GM21576 (cell line): ENCODE measurements at regions not wholly inside any gene's neighbourhood (a gene's known extent, or its start where the extent isn't known, plus 50 kb on each side); places are given as distances from the start of the nearest gene placed in this dataset.
A peak's percentile ranks its signal among the peaks of the same experiment; 100 is the strongest.

Source experiments
- ATAC-seq: cut with Tn5 transposase; IDR thresholded peaks from one replicate; pipeline ENCODE4 v1.9.1; 2021; ENCODE audit warnings: mild to moderate bottlenecking, moderate library complexity; ENCODE audit not compliant: unreplicated experiment

DNA sequence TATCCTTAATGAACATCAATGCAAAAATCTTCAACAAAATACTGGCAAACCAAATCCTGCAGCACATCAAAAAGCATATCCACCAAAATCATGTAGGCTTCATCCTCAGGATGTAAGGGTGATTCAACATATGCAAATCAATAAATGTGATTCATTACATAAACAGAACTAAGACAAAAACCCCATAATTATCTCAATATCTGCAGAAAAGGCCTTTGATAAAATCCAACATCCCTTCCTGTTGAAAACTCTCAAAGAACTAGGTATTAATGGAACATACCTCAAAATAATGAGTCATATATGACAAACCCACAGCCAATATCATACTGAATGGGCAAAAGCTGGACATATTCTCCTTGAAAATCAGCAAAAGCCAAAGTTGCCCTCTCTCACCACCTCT lies 54.6 kb upstream of the DEPDC1 start:
- no peak for ATAC-seq

DNA sequence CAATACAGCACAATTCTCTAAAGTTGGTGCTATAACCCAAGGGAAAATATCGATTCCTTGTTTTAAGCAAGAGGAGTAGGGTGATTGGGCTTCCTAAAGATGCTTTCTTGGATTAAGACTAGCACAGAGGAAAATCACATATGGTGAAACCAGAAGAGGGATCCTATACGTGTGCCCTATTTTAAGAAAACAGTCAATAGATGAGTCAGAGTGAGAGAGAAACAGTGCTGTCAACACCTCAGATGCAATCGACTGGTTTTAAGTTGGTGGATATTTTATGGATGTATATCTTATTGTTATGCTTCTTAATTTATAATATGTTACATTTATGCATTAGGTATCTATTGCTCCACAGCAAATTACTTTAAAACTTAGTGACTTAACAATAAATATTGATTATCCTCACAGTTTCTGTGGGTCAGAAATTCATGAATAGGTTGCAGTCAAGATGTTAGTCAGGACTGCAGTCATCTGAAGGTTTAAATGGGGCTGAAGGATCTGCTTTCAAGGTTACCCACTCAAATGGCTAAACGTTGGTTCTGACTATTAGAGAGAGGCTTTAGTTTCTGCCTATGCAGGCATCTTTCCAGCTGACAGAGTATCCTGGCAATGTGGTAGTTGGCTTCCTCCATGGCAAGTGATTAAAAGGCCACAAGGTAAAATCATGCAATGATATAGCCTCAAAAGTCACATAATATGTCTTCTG lies 61.6 kb upstream of the DEPDC1 start:
- peak; percentile 75 for ATAC-seq

DNA sequence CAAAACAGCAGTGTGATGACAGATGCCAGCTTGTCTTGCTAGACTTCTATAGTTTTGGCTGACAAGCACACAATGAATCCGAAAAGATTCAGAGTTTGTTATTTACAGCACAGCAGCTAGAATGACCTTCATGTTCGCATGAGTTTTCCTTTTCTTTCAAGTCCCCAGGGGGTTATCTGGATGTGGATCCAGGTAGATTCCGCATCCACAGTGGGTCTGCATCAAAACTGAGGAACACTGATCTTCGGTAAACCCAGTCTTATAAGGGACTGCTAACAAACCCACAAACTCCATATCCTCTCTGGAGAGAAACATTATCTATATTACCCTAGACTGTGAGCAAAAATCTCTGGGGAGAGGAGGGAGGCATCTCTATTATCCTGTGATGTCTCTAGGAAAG lies 69.0 kb upstream of the DEPDC1 start:
- ATAC-seq = no peak

DNA sequence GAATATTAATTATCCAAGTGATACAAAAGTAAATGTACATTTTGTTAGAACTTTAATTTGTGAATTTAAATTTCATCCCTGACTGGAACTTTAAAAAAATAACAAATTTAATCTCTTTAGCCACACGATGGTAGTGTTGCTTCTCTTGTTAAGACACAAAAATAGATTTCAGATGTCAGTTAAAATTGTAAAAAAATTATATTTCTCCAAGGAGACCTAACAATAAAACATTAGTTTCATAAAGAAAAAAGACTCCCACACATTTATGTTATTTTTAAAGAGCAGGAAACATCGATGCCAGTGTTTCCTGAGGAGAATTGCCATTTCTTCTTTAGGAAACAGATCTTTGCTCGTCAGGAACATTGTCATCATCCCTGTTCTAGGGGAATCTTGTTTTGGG lies 74.0 kb upstream of the DEPDC1 start:
- no peak for ATAC-seq

DNA sequence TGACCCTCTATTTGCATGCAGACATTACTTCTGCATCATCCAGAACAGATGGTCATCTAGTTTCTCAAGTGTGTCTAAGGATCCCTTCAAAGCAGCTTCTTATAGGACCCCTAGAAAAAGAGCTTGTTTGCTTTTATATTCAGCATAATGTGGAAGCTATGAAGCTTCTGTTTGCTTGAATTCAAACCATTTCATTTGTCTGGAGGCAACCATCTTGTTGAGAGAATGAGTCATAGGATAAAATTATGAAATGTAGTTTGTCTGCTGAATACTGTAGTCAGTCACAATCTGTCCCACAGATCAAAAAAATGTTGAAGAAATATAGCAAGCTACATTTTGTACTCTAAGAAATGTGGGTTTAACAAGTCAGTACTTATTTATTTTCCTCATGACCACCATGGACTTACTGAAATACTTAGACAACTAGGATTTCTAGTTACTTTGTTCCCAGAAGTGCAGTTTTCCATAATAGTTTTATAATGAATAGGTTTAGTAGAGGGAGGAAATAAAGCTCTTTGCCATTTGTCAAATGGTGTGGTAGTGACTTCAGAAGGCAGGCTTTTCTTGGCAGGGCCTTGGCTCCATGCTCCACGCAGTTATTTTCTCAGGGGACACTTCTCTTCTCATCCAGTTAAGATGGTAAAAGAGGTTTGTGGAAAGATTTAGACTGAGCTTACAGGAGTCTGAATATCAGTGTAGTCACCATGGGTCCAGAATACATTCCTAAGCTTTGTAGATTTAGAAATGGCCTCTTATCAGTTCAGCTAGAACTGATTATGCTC lies 74.8 kb upstream of the DEPDC1 start:
- no peak for ATAC-seq

DNA sequence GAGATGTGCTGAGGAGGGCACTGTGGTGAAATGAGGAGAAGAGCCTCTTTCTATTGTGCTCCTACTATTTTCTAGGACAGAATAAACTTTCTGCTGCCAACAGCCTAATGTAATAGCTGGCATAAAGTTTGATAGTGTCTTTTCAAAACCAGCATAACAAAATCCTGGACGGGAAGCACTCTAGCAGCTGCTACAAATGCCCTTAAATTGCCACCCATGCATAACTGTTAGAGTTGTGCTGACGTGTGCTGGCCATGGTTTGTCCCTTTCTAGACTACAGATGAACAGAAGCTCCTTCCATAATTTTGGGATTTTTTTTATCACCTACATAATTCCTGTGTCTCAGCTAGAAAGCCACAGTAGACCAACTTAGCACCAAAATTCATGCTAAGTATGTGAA lies 88.5 kb upstream of the DEPDC1 start:
- no peak for ATAC-seq

DNA sequence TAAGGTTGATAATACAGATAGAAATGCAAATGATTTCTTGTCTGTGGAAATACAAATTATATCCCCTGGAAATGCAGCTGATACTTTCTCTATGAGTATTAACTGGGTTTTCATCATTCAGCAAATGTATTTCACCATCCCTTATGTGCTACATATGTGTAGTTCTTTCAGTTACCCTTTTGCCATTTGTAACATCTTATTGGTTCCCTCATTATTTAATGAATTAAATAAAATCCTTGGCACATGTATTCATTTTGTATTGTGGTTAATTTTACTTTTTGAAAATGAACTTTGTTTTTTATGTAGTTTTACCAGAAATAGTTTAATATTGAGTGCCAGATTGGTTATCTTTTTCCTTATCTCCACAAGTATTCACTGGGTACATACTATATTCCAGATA lies 89.9 kb upstream of the DEPDC1 start:
- ATAC-seq = no peak

DNA sequence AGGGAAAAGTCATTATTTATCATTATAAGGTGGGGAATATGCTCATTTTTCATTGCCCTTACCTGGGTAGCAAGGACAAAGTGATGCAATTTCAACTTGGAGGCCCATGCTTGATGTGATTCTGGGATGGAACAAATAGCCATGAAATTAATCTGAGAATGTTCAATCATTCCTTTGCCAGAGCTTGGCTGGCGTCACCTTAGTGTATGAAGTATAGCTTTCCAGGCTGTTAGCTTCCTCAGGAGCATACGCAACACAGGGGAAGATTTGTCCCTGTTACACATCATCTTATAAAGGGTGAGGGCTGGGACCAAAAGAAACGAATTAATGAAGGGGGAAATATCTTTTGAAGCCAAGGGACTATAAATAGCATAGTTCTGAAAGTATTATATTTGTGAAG lies 91.4 kb upstream of the DEPDC1 start:
- no peak for ATAC-seq

DNA sequence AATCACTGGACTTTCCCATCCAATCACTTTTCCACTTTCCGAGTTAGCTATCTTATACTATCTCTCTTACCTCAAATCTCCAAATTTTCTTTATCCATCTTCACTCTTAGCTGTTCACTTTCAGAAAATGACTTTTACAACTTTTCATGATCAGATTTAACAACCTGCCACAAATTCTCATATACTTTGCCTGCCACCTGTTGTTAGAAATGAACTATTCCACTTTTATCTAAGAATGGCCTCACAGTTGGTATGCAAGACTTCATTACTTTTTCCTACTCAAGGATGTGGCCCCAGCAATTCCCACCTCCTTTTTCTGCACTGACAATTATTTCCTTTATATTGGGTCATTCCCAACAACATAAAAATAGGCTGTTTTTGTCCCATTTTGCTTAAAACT lies 93.6 kb upstream of the DEPDC1 start:
- ATAC-seq = no peak

DNA sequence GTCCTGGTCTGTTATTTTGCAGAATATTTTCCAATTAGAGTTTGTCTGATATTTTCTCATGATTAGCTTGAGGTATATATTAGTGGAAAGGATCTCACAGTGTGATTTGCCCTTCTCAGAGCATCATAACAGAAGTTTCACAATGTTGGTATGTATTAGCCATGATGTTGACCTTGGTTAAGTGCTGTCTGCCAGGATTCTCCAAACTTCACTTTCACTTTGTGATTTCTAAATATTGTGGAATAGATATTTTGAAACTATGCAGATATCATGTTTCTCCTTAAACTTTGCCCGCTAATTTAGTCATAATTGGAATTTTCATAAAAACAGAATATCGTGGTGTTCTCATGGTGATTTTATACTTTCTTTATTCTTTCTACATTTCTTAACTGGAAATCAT lies 98.0 kb upstream of the DEPDC1 start:
- ATAC-seq = no peak

DNA sequence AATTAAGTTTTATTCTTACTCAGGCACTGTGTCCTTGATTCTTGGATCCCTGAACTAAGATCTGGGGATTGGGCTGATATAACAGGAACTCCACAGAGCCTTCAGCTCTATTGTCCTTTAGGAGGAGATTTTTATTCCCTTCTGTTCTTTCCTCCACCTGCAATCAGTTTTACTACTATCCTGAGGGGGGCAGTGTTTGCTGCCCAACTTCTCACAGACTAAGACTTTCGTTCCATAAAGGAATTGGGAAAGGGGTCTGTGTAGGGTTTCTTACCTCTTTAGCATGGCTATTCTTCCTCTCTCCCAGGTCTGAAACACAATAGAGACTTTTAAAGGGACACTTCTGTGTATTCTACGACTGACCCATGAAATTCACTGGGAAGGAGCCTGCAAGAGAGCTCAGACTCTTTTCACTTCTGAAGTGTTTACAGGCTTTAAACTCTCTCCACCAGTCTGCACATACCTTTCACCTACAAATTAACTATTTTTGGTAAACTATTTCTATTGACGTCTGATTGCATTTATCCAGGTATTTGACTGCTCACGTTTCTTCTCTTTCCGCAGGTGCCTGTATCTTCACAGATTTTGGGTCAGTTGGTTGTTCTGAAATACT lies 103.3 kb upstream of the DEPDC1 start:
- ATAC-seq = no peak

DNA sequence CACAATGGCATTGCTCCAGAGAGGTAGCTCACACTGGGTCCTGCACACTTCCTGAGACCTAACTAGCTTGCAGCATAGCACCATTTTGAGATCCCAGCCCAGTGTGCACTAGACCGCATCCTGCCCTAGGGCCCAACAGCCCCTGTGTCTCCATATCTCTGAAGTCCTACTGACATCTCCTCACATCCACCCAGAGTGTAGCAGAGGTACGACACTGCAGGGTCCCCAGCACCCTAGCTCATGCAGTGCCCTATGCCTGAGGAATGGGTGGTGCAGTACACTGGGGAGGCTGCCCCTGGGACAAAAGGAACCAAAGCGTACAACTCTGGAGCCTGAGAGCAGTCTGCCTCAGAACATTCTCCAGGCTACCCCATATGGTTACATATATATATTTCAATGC lies 111.4 kb upstream of the DEPDC1 start:
- ATAC-seq = no peak

DNA sequence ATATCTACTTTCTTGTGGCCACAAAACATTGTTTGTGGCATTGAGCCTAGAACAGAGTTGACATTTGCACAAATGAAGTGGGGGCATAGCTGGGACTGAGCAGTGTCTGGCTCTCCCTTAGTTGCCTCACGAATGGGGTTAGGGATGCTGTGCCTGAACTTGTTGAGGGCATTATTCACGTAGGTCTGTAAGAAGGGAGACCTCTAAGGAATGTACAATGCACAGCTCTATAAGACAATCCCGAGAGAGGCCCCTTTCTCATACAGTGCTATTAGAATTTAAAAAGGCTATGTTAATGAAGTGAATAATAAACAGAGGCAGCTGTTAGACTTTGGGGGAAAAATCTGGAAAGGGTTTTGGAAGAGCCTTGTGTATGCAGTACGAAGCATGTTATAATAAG lies 118.4 kb upstream of the DEPDC1 start:
- ATAC-seq = no peak

DNA sequence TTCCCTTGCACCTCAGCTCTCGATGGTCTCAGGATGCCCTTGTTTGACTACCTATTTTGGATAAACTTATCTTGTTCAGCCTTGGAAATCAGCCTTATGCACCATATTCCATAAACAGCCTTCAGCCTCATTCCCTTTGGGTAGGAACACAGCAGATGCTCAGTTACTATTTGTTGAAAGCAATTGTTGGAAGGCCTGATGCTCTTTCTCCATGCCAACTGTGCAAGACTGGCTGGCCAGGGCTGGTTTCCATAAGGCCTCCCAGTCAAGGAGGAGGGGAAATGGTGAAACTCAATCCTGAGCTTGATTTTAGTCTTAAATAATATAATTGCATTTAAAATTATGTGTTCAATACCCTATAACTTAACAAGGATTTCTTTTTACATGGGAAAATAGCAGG lies 121.1 kb upstream of the DEPDC1 start:
- ATAC-seq = no peak

DNA sequence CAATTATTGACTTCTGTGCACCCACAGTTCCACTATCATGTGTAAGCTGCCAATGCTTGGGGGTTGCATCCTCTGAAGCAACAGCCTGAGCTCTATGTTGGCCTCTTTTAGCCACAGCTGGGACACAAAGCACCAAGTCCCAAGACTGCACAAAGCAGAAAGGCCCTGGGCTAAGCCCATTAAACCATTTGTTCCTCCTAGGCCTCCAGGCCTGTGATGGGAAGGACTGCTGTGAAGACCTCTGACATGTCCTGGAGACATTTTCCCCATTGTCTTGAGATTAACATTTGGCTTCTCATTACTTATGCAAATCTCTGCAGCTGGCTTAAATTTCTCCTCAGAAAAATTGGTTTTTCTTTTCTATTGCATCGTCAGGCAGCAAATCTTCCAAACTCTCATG lies 123.7 kb upstream of the DEPDC1 start:
- no peak for ATAC-seq

DNA sequence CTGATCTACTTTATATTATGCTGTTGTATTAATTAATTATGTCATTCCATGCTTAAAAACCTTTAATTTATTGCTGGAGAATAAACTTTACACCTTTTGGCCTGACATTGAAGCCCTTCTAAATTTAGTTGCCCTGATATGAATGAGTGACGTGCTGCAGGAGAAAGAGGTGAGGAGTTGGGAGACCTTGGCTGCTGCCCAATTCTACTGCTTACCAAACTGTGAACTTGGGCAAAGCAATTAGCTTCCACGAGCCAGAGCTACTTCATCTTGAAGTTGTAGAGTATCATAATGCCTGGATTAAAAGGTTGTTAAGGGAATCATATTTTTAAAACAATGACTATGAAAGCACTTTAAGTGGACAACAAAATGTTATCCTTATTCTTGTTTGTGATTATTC lies 126.8 kb upstream of the DEPDC1 start:
- no peak for ATAC-seq

DNA sequence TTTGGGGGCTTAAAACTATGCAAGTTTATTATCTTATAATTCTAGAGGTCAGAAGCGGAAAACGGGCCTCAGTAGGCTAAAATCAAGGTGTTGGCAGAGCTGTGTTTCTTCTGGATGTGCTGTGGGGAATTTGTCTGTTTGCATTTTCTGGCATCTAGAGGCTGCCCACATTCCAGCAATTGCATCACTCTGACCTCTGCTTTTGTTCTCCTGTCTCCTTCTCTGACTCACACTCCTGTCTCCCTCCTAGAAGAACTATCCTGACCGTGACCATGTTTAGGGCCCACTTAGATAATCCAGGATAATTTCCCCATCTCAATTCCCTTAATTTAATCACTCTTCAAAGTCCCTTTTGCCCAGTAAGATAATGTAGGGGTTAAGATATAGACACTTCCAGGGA lies 127.4 kb upstream of the DEPDC1 start:
- ATAC-seq = no peak

DNA sequence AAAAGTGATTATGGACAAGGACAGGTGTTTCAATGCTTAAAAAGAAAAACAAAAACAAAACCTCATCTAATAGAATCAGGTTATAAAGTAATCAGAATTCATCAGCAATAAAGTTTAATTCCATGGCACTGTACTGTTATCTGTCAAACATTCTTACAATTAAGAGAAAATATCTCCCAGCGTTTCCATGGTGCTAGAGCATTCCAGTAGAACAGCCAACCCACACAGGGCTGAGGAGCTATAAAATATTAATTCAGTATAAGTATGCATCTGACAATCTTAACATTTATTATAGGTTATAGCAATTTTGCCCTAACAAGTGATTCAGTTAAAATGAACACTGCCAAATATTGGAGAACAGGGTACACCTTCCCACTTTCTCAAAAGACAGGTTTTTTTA lies 128.7 kb upstream of the DEPDC1 start:
- no peak for ATAC-seq

DNA sequence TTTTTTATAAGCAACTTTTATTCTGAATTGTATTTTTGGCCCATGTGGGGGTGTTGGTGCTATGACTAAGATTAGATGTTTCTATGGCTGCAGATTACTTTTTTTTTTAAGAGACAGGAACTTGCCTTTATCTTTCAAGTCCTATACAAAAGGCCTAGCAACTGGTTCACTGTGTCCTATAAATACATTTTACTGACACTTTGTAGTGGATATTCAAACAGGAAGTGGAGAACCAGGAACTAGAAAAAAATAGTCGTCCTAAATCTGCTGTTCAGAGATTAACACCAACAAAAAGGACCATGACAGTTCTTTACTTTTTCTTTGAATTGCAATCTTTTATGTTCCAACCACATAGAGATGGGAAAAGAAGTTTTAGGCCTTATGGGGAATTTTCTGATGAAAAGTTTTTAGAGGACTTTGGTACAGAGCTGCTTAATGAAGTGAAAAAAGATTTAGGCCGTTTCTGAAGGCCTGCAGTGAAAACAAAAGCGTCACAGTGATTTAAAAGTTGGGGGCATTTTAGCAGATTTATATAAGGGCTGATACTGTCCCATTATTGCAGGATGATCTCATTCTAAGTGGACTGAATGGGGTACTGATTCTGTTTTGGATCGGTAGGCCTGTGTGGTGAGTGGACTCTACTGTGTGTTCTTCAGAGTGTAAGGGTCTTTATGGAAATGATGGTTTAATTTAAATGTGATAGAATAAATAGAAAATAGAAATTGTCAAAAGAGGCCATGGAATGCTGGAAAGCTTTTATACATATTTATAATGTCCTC lies 136.4 kb upstream of the DEPDC1 start:
- ATAC-seq = no peak

DNA sequence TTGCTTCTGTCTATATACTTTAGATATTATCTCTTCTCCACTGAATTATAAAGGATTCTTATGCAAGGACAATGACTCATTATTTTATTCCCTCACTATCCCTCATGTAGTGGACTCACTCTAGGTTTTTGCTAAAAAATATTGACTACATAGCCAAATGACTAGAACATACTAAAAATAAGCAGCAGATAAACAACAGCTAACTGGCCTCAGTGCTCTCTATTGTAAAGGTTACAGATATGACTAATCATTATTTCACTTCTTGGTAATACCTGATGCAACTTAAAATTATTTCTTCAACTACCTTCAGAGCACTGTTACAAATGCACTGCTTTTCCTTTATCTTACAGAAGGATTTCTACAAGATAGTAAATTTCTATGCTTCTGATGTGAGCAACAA lies 147.6 kb upstream of the DEPDC1 start:
- ATAC-seq = no peak

DNA sequence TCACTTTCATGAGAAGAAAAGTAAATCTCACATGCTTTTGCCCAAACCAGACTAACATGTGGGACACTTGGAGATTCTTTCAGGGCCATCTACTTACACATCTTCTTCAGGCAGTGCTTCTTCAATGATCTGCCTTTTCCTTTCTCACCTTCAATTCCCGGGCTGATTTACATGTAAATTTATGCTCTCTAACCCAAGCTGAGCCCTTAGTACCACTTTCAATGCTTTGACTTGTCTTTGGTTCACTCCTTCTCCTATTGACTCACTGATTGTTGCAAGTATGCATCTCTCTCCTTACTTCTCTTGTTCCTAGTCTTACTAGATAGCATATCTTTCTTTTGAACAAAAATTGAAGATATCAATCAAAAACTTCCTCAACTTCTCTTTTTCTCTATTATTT lies 154.2 kb upstream of the DEPDC1 start:
- no peak for ATAC-seq

DNA sequence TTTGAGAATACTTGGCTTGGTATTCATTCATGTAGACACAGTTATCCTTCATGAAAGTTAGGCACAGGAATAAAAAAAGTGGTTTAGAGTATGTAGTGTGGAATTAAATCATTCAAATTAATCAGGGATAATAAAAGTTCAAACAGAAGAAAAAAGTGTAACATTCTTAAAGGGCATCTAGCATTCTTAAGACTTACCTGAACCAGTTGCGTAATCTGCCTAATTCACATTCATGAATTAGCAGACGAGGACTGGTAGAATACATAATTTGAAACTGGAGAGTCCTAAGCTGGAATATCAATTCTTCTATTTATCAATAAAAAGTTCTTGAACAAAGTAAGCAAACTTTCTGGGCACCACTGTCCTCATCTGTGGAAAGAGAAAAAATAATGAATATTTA lies 157.0 kb upstream of the DEPDC1 start:
- ATAC-seq = no peak
